Loucy (cell line): ENCODE measurements at regions not wholly inside any gene's neighbourhood (a gene's known extent, or its start where the extent isn't known, plus 50 kb on each side); places are given as distances from the start of the nearest gene placed in this dataset.

ENCODE experiments used
- CTCF ChIP-seq: fragments of 200-600 bp; sonication (generic); conservative IDR thresholded peaks from 2 replicates; pipeline ENCODE4 v1.5.1; 2014; ENCODE audit warnings: mild to moderate bottlenecking, antibody characterized with exemption, low read length
- EZH2phosphoT487 ChIP-seq: fragments of 200-600 bp; IDR thresholded peaks from 2 replicates; pipeline ENCODE4 v1.6.1; 2018; ENCODE audit warnings: antibody characterized with exemption, mild to moderate bottlenecking, moderate library complexity, borderline replicate concordance

- TF ChIP-seq EZH2phosphoT487: no peak
- TF ChIP-seq CTCF: no peak
Observed at GRCh38 chr12:92597118-92597517, 105.7 kb upstream of the PLEKHG7 start.
